ENCODE measurements at regions not wholly inside any gene's neighbourhood (a gene's known extent, or its start where the extent isn't known, plus 50 kb on each side); places are given as distances from the start of the nearest gene placed in this dataset.
A peak's percentile ranks its signal among the peaks of the same experiment; 100 is the strongest.

DNA sequence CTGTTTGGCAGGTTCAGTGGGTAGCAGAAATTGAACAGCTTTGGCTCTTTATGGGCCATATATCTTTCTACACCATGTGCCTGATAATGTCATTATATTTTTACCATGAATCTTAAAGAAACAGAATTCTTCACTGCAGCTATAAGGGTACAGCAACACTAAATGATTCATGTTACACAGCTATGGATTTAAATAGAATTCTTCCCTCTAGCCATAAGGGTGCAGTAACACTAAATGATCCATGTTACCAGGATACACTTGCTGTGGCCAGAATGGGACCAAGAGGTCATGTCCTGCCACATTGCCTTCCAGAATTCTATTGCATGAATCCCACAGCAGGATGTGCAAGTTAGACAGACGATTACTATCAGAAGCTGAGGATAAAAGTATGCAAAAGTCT lies 603.9 kb downstream of the FSCB start:
- Histone ChIP-seq H3K4me3 (ENCODE audit: low read depth, low read length) (no peak overlapping the region), H3K4me1 (no peaks in the 10 kb centered on the region), H3K36me3 (no peaks in the 10 kb centered on the region), H3K9me3 (no peaks in the 10 kb centered on the region; the same call in 1 of the 2 replicates), H3K27me3 (no peaks in the 10 kb centered on the region)
- TF ChIP-seq, protein P1, sequence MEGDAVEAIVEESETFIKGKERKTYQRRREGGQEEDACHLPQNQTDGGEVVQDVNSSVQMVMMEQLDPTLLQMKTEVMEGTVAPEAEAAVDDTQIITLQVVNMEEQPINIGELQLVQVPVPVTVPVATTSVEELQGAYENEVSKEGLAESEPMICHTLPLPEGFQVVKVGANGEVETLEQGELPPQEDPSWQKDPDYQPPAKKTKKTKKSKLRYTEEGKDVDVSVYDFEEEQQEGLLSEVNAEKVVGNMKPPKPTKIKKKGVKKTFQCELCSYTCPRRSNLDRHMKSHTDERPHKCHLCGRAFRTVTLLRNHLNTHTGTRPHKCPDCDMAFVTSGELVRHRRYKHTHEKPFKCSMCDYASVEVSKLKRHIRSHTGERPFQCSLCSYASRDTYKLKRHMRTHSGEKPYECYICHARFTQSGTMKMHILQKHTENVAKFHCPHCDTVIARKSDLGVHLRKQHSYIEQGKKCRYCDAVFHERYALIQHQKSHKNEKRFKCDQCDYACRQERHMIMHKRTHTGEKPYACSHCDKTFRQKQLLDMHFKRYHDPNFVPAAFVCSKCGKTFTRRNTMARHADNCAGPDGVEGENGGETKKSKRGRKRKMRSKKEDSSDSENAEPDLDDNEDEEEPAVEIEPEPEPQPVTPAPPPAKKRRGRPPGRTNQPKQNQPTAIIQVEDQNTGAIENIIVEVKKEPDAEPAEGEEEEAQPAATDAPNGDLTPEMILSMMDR (IDR thresholded peaks at IDR 0.05; ENCODE audit: low read depth, low read length) = no peak
- DNase-seq = no peak

DNA sequence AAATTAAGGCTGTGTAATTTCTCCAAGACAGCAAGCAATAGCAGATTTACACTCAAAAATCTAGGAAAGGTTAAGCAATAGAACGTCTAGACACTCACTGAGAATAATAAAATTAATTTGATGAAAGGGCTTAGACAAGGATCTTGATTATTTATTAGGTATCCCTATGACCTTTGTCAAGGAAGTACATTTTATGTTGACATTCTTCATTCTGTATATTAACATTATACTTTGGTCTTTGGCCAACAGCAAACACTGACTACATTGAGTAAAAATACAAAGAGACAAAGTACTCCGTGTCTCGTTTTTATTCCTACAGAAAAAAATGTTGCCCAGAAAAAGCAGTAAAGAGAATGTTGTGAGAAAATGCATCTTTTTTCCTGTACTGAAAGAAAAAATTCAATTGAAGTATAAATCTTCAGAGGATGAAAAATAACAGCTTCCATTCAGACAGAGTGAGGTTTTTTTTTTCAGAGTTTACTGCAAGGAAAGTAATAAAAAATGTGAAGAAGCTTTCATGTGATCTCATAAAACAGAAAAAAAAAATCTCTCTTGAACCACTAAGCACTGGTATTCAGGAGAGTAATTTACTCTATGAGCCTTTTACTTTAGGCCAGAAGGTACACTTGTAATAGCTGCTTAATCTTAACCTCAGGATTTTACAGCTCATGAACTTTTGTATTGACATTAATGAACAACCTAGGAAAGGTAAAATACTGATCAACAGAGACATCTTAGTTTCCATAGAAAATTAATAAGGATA lies 605.0 kb downstream of the FSCB start:
- H3K9me3 ChIP-seq = no peaks in the 10 kb centered on the region; the same call in 1 of the 2 replicates
- no peak for DNase-seq
- no peaks in the 10 kb centered on the region for H3K36me3 ChIP-seq
- TF ChIP-seq, protein P1 (IDR thresholded peaks at IDR 0.05; ENCODE audit: low read depth, low read length) = no peak
- no peaks in the 10 kb centered on the region for H3K4me1 ChIP-seq
- H3K27me3 ChIP-seq = no peaks in the 10 kb centered on the region
- no peak overlapping the region for H3K4me3 ChIP-seq (ENCODE audit: low read depth, low read length)

GRCh38 chr14:43900173-43900655 lies 606.9 kb downstream of the FSCB start:
- H3K36me3 ChIP-seq = no peaks in the 10 kb centered on the region
- DNase-seq = no peak
- no peaks in the 10 kb centered on the region for H3K27me3 ChIP-seq
- H3K4me3 ChIP-seq (ENCODE audit: low read depth, low read length) = no peak overlapping the region
- TF ChIP-seq, protein P1 (IDR thresholded peaks at IDR 0.05; ENCODE audit: low read depth, low read length) = no peak
- no peaks in the 10 kb centered on the region; the same call in 1 of the 2 replicates for H3K9me3 ChIP-seq
- no peaks in the 10 kb centered on the region for H3K4me1 ChIP-seq

- Histone ChIP-seq H3K36me3 (no peaks in the 10 kb centered on the region), H3K27me3 (no peaks in the 10 kb centered on the region), H3K4me3 (ENCODE audit: low read depth, low read length) (no peak overlapping the region), H3K9me3 (no peaks in the 10 kb centered on the region; the same call in 1 of the 2 replicates), H3K4me1 (no peaks in the 10 kb centered on the region)
- TF ChIP-seq, protein P1 (IDR thresholded peaks at IDR 0.05; ENCODE audit: low read depth, low read length) = no peak
- DNase-seq = no peak
These were observed 608.4 kb downstream of the FSCB start for GRCh38 chr14:43898687-43899086.

- Histone ChIP-seq H3K9me3 (no peaks in the 10 kb centered on the region), H3K4me3 (ENCODE audit: low read depth, low read length) (no peak overlapping the region), H3K36me3 (no peaks in the 10 kb centered on the region), H3K27me3 (no peaks in the 10 kb centered on the region), H3K4me1 (no peaks in the 10 kb centered on the region)
- TF ChIP-seq, protein P1 (IDR thresholded peaks at IDR 0.05; ENCODE audit: low read depth, low read length) = no peak
- no peak for DNase-seq
These were observed 611.0 kb downstream of the FSCB start for GRCh38 chr14:43896044-43896443.

GRCh38 chr14:43894534-43894933 lies 612.5 kb downstream of the FSCB start:
- TF ChIP-seq, protein P1 (IDR thresholded peaks at IDR 0.05; ENCODE audit: low read depth, low read length) = peak; percentile 51

More at GRCh38 chr14:43894534-43894933, 612.5 kb downstream of the FSCB start:
- H3K4me3 ChIP-seq (ENCODE audit: low read depth, low read length) = no peak overlapping the region
- no peaks in the 10 kb centered on the region for H3K4me1 ChIP-seq
- DNase-seq = no peak
- no peaks in the 10 kb centered on the region for H3K36me3 ChIP-seq
- H3K9me3 ChIP-seq = no peaks in the 10 kb centered on the region
- no peaks in the 10 kb centered on the region for H3K27me3 ChIP-seq

Measured in BE2C (cell line).